Suprapubic skin (tissue), 4 donors: ENCODE measurements at regions not wholly inside any gene's neighbourhood (a gene's known extent, or its start where the extent isn't known, plus 50 kb on each side); places are given as distances from the start of the nearest gene placed in this dataset.

Experiments used
- CTCF ChIP-seq, 2 donors: fragments of 200-600 bp in 1 of 2; fragments of 450-650 bp in 1 of 2; sonication (generic) in 1 of 2; IDR thresholded peaks; one replicate each; pipeline ENCODE4 v1.5.1; 2016 to 2019; ENCODE audit warnings: antibody characterized with exemption in 2 of 2, mild to moderate bottlenecking in 1 of 2, moderate library complexity in 1 of 2
- EP300 ChIP-seq: sonication (generic); formaldehyde crosslinking; IDR thresholded peaks from one replicate; pipeline ENCODE4 v1.6.1; 2017; ENCODE audit warnings: antibody characterized with exemption
- POLR2A ChIP-seq, 2 donors: fragments of 450-650 bp; IDR thresholded peaks; one replicate each; pipeline ENCODE4 v1.6.1; 2017; ENCODE audit warnings: antibody characterized with exemption in 2 of 2, mild to moderate bottlenecking in 2 of 2, moderate library complexity in 2 of 2
- POLR2AphosphoS5 ChIP-seq, 3 donors: sonication (generic); formaldehyde crosslinking; IDR thresholded peaks; one replicate each; pipeline ENCODE4 v1.6.1; 2017; ENCODE audit warnings: antibody characterized with exemption in 3 of 3

DNA sequence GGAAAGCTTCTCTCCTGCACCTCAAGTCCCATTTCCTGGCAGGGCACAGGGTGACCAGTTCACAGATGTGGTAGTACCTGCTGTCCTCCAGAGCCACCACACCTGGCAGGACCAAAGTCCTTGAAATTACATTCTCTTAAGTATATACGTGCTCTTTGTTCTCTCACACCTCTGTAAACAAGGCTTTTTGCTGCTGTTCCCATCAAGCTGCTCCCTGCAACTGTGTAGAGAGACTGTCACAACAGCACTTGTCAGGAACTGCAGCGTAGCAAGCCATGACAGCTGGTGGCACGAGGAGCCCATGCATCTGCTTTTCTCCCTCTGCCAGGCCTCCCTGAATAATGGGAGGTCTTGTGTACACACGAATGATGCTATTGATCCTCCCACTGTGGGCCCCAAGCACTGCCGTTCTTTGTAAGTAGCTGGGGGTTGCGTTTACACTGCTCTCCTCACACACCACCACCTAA lies 431.8 kb downstream of the CD83 start:
- TF ChIP-seq CTCF (IDR thresholded peaks at IDR 0.05) (no peak), POLR2A (IDR thresholded peaks at IDR 0.05) (no peak), POLR2AphosphoS5 (IDR thresholded peaks at IDR 0.05) (no peak), EP300 (no peak)
